Cardiac muscle cell (in vitro differentiated cells and primary cell): ENCODE measurements at regions not wholly inside any gene's neighbourhood (a gene's known extent, or its start where the extent isn't known, plus 50 kb on each side); places are given as distances from the start of the nearest gene placed in this dataset.
"Not testable (repeated sequence)": the region's sequence is repeated elsewhere in the genome, so short reads cannot be mapped to it uniquely, and the experiment has no call there.

Source experiments
- DNase-seq, 2 donors: peaks; one replicate each; pipeline versions ENCODE4 v3.0.0 to v3.0.0-alpha.2; 2010 to 2017; ENCODE audit warnings: low read depth in 1 of 2, low spot score in 1 of 2
- H3K27ac ChIP-seq: fragments of 200-600 bp; sonication (generic); 2 replicates; pipeline ENCODE4 v1.5.1; 2016
- H3K27me3 ChIP-seq: fragments of 200-600 bp; sonication (generic); 2 replicates; pipeline ENCODE4 v1.6.0; 2016; ENCODE audit warnings: control low read depth
- H3K36me3 ChIP-seq: fragments of 200-600 bp; sonication (generic); 2 replicates; pipeline ENCODE4 v1.5.1; 2016; ENCODE audit warnings: control low read depth
- H3K4me1 ChIP-seq: fragments of 200-600 bp; sonication (generic); 2 replicates; pipeline ENCODE4 v1.8.1; 2017; ENCODE audit warnings: low read depth, mild to moderate bottlenecking, mixed run types
- H3K4me3 ChIP-seq: fragments of 200-600 bp; sonication (generic); 2 replicates; pipeline ENCODE4 v1.5.1; 2016; ENCODE audit warnings: mild to moderate bottlenecking
- H3K9me3 ChIP-seq: fragments of 200-600 bp; sonication (generic); 2 replicates; pipeline ENCODE4 v1.5.1; 2017; ENCODE audit warnings: low read depth, mild to moderate bottlenecking, control low read depth
- CTCF ChIP-seq: IDR thresholded peaks from 2 replicates; pipeline ENCODE4 v1.5.1; 2012; ENCODE audit warnings: low read depth, mild to moderate bottlenecking, low read length

GRCh38 chr6:93183531-93183972 is 235.8 kb downstream of the EPHA7 start:
- DNase-seq: no peak
- no peaks in the 10 kb centered on the region for H3K27me3 ChIP-seq
- no peak overlapping the region for H3K4me3 ChIP-seq
- TF ChIP-seq CTCF: no peak
- H3K27ac ChIP-seq: peak overlapping the region; percentile 42
- peaks cover 22% of the 10 kb centered on the region for H3K4me1 ChIP-seq
- H3K36me3 ChIP-seq: no peaks in the 10 kb centered on the region
- H3K9me3 ChIP-seq: no peaks in the 10 kb centered on the region

- H3K9me3 ChIP-seq: no peaks in the 10 kb centered on the region
- DNase-seq: no peak
- H3K36me3 ChIP-seq: no peaks in the 10 kb centered on the region
- H3K27me3 ChIP-seq: no peaks in the 10 kb centered on the region
- H3K27ac ChIP-seq: peak overlapping the region; percentile 42
- H3K4me1 ChIP-seq: peaks cover 25% of the 10 kb centered on the region
- H3K4me3 ChIP-seq: no peak overlapping the region
- TF ChIP-seq CTCF: no peak
Measured at GRCh38 chr6:93182938-93183479, 236.3 kb downstream of the EPHA7 start.

GRCh38 chr6:93177918-93178317 is 241.4 kb downstream of the EPHA7 start:
- DNase-seq: no peak
- peak overlapping the region; percentile 0 for H3K27ac ChIP-seq
- peaks cover 14% of the 10 kb centered on the region for H3K4me1 ChIP-seq
- no peak overlapping the region for H3K4me3 ChIP-seq
- no peak for TF ChIP-seq CTCF
- H3K27me3 ChIP-seq: no peaks in the 10 kb centered on the region
- no peaks in the 10 kb centered on the region for H3K9me3 ChIP-seq
- H3K36me3 ChIP-seq: no peaks in the 10 kb centered on the region

- no peak overlapping the region for H3K27ac ChIP-seq
- H3K27me3 ChIP-seq: no peaks in the 10 kb centered on the region
- H3K4me3 ChIP-seq: no peak overlapping the region
- no peak for TF ChIP-seq CTCF
- peaks cover 14% of the 10 kb centered on the region for H3K4me1 ChIP-seq
- H3K9me3 ChIP-seq: no peaks in the 10 kb centered on the region
- no peaks in the 10 kb centered on the region for H3K36me3 ChIP-seq
- DNase-seq: no peak
Measured at GRCh38 chr6:93177438-93177837, 241.9 kb downstream of the EPHA7 start.

- TF ChIP-seq CTCF: no peak
- no peaks in the 10 kb centered on the region for H3K36me3 ChIP-seq
- peaks cover 14% of the 10 kb centered on the region for H3K4me1 ChIP-seq
- peak overlapping the region; percentile 14 for H3K27ac ChIP-seq
- H3K4me3 ChIP-seq: no peak overlapping the region
- H3K27me3 ChIP-seq: no peaks in the 10 kb centered on the region
- H3K9me3 ChIP-seq: no peaks in the 10 kb centered on the region
- no peak for DNase-seq
Measured at GRCh38 chr6:93176070-93176469, 243.3 kb downstream of the EPHA7 start.

GRCh38 chr6:93173573-93173972 is 245.8 kb downstream of the EPHA7 start:
- H3K27me3 ChIP-seq, DNase-seq, H3K36me3 ChIP-seq, H3K4me1 ChIP-seq, H3K27ac ChIP-seq, H3K4me3 ChIP-seq, H3K9me3 ChIP-seq: not testable (repeated sequence)
